ENCODE measurements at regions not wholly inside any gene's neighbourhood (a gene's known extent, or its start where the extent isn't known, plus 50 kb on each side); places are given as distances from the start of the nearest gene placed in this dataset.

DNA sequence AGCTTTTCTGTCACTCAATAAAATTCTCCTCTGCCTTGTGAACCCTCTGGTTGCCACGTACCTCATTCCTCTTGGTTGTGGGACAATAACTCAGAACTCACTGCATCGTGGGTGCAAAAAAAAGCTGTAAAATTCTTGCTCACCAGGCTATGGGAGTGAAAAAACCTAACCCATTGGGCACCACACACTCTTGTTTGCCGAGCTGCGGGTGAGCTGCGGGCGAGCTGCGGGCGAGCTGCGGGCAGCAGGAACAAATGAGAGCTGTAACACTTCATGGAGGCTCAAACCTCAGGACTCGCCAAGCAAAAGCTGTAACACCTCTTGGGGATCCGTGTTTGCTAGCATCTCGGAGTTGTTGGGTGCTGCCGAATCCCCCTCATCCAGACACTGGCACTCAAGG, 641.3 kb upstream of the CHRM3 start:
- TF ChIP-seq, protein P1, sequence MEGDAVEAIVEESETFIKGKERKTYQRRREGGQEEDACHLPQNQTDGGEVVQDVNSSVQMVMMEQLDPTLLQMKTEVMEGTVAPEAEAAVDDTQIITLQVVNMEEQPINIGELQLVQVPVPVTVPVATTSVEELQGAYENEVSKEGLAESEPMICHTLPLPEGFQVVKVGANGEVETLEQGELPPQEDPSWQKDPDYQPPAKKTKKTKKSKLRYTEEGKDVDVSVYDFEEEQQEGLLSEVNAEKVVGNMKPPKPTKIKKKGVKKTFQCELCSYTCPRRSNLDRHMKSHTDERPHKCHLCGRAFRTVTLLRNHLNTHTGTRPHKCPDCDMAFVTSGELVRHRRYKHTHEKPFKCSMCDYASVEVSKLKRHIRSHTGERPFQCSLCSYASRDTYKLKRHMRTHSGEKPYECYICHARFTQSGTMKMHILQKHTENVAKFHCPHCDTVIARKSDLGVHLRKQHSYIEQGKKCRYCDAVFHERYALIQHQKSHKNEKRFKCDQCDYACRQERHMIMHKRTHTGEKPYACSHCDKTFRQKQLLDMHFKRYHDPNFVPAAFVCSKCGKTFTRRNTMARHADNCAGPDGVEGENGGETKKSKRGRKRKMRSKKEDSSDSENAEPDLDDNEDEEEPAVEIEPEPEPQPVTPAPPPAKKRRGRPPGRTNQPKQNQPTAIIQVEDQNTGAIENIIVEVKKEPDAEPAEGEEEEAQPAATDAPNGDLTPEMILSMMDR (IDR thresholded peaks at IDR 0.05) = no peak
- TF ChIP-seq ZFX (IDR thresholded peaks at IDR 0.05; ENCODE audit: borderline replicate concordance) = no peak

Data from 22Rv1 (cell line).